HG02943 (cell line): ENCODE measurements at regions not wholly inside any gene's neighbourhood (a gene's known extent, or its start where the extent isn't known, plus 50 kb on each side); places are given as distances from the start of the nearest gene placed in this dataset.
"Not testable (repeated sequence)": the region's sequence is repeated elsewhere in the genome, so short reads cannot be mapped to it uniquely, and the experiment has no call there.

Source experiments
- ATAC-seq: cut with Tn5 transposase; IDR thresholded peaks from one replicate; pipeline ENCODE4 v1.9.1; 2021; ENCODE audit warnings: mild to moderate bottlenecking, low read depth, moderate library complexity; ENCODE audit not compliant: unreplicated experiment

DNA sequence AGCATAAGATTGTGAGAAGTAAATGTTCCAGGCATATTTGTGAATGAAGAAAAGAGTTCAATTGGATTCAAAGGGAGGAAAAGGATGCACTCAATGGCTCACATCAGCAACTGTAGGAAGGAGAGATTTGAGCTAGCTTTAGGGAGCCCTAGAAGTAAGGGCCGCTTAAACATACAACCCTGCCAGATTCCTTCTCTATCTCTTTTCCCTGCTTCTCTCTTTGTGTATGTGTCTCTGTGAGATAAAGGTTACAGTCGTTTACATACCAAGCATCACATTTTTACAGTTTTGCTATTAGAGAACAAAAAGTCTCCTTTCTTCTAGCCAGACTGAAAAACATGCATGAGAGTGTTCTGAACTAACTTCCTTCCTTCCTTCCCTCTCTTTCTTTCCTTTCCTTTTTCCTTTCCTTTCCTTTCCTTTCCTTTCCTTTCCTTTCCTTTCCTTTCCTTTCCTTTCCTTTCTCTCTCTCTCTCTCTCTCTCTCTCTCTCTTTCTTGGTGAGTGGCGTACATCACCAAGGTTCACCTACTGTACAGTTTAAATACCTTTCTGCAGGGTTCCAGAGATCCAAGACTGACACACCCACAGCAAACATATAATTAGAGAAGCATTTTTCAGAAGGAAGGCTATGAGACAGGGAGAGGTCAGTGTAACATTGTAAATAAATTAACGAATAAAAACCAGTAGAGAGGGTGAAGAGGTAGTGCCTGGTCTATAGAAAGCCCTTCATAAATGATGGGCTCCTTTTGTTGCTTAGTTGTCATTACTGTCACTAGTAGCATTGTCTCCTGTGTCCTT lies 240.4 kb downstream of the ARL4A start:
- ATAC-seq, result no peak

DNA sequence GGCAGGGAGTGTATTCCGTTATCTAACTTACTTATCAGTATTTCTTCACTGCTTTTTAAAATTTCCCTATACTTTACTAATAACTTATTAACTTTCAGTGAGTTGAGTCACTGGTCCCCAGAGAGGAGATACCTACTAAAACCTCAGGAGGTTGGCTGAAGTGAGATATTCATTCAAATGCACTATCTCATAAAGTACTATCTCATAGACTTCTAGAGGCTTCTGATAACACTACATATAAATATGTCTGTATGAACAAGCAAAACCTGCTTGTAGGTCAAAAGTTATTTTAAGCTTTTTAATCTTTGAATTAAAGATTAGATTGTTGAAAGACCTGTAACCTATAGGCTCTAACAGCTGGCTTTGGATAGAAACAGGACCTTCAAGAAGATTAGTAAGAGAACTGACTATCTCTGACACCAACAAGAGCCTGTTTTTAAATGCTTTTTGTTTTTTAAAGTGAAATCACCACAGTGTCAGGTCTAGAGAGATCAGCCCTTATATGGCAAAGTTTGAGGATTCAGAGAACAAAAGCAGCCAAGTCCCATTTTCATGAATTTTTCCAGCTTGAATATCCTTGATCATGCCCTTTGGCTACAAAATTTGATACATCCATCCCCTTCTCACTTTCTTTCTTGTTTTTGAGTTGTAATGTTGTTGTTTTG lies 242.2 kb downstream of the ARL4A start:
- ATAC-seq, result no peak

DNA sequence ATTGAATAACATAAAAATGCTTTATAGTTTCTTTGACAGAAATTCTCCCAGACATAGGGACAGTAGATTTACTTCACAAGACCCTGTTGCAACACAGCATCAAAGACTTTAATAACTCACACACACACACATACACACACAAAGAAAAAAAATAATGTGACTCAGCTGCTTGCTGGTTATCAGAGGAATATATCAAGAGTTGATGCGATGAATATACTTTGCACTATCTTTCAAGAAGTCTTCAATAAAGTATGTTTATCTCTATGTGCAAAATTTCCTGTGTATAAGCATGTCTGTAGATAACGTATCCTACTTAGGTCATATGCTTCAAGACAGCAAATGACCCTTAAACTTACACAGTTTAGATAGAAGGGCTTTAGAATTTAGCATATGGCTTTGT lies 243.1 kb downstream of the ARL4A start:
- ATAC-seq, result no peak

GRCh38 chr7:12931465-12931864 lies 244.0 kb downstream of the ARL4A start:
- ATAC-seq, result not testable (repeated sequence)

DNA sequence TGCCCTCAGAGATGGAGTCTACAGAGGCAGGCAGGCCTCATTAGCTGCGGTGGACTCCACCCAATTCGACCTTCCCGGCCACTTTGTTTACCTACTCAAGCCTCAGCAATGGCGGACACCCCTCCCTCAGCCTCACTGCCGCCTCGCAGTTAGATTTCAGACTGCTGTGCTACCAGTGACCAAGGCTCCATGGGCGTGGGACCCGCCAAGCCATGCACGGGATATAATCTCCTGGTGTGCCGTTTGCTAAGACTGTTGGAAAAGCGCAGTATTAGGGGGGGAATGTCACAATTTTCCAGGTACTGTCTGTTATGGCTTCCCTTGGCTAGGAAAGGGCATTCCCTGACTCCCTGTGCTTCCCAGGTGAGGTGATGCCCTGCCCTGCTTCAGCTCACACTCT lies 252.3 kb downstream of the ARL4A start:
- ATAC-seq, result no peak

- ATAC-seq, result no peak
Measured at GRCh38 chr7:12941512-12941911, 254.1 kb downstream of the ARL4A start.

DNA sequence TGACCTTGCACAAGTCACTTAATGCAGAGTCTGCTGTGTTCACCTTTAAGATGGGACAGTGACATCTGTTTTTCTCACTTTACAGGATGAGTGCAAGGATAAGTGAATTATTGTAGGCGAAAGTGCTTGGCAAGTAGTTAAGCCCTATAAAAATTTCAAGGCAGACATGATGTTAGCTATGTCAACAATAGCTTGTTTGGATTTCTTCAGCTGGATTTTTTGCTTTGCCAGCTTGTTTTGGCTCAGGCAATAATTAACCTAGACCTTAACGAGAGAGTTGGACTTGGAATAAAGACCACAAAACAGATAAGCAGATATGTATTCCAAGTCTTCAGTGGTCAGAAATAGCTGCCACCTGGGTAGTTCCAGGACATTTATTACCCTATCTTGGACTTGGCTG lies 255.2 kb downstream of the ARL4A start:
- ATAC-seq, result no peak

- no peak for ATAC-seq
Measured at GRCh38 chr7:12943781-12944180, 256.3 kb downstream of the ARL4A start.

DNA sequence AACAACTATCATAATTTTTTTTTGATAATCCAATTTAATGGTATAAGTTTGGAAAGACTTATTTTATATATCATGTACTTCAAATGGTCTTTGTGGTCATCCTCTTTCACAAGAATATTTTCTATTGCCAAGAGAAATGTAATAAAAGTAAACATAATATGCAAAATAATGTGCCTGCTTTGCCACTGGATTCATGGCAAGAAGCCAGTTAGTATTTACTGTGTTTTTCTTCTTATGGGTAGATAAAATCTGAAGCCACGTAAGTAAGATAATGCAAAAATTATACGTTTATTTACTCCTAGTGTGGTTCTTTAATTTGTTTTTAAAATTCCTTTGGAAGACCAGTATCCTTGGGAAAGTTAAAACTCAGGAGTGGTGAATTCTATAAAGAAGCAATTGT lies 258.5 kb downstream of the ARL4A start:
- ATAC-seq, result no peak

DNA sequence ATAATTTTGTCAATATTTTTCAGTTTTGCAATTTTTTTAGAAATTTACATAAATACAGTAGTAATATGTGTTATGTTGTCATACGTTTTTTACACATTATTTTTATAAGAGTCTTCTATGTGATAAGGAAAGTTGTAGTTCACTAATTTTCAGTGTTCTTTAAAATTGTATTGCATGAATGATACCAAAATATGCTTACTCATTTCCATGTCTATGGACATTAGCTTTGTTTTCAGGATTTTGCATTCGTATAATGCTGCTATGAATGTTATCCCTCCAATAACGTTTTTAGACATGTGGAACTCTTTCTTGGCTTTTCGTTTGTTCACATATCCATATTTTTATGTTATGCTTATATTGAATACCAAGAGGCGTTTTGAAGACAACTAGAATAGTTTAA lies 260.0 kb downstream of the ARL4A start:
- ATAC-seq, result no peak

DNA sequence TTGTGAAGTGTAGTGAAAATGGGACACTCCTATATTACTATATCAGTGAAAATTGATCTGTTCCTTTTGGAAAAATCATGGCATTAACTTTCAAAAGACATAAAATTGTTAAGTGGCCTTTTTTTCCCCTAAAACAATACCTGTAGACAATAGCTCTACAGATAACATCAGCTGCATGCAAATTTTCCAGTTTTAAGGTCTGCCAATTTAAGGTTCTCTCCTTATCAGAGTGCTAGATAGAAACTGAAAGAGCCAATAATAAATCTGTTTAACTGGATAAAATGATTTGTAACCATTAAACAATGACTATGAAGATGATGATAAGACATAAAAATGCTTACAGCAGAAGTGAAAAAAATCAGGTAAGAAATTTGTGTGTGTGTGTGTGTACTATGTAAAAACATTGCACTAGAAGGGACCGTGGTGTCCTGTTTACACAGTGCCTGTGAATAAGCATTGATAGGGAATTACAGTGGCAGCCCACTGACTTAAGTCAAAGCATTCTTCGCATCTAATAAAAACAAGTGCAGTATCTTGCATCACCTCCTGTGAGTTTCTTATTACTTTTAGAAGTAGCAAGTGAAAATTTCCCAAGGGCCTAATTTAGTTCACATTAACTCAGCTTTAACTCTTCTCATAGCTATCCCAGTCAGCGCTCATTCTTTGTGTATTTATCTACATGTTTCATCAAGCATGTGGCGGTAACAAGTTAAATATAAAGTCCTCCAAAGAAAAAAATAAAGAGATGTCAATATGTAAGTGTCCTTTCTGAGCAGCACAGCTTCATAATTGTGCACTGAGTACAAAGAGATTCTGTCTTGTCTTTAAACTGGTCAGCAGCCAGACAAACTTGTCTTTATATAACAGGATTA lies 261.9 kb downstream of the ARL4A start:
- no peak for ATAC-seq

- ATAC-seq, result no peak
Measured at GRCh38 chr7:12951397-12951801, 264.0 kb downstream of the ARL4A start.

DNA sequence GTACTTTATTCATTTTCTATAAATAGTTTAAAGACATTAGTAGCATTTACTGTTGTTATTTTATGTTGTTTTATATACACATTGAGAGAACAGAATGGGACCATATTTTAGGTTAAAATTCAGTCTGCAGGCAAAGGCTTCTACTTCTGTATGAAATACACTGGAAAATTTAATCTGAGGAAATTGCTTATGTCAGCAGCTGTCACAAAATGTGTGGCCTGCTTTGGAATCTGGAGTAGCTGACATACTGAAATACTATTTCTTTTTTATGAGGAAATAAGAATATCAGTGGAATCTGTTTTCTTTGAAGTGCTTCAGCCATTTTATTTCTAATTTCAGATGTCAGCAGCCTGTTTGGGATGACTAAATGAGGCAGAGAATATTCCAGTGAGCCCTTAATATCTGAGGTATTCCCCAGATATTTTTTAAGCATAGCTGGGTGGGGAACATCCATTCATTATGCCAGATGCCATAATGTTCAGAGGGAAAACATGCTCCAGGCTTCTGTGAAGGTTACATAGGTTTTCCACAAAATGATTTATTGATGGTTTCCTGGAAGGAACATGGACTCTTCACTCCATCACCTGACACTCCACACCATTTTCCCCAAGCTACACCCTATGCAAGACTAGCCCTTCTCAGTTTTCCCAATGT lies 267.1 kb downstream of the ARL4A start:
- ATAC-seq, result no peak

GRCh38 chr7:12957487-12957886 lies 270.1 kb downstream of the ARL4A start:
- ATAC-seq, result no peak

DNA sequence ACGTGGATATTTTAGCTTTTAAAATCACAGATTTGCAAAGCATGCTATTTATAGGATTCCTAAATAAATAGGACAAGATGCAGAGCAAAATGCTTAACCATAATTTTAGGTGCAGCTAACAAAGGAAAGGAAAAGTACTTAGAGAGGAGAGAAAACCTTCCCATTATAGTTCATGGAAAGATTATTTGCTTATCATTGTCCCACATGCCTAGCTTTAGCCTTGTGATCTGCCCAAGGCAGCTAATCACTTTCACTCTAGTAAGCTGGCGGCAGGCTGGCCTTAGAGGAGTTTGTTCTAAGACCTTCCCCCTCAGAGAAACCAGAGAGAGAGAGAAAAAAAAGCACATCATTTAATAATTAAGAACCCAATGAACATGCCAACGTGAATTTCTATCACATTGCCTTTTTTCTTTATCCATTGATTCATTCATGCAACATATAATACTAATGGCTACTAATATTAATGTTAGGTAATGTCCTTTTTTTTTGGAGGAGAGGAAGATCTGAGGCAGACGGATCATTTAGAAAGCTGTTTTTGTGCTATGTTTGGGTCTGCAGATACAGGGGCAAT lies 274.6 kb downstream of the ARL4A start:
- ATAC-seq, result no peak

DNA sequence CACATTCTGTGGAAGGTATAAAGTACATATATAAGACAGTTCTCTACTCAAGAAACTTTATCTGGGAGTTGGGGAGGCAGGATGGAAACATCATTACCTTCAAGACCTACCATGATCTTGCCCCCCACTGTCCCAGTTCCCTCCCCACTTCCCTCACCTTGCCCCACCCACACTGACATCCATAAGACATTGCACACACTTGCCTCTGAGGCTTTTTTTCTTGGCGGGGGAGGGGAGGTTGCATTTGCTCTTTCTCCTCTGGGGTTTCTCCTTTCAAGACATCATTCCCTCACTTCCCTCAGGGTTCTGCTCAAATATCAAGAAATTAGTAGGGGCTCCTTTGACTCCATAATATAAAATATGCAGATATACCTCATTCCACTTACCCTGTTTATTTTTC lies 276.0 kb downstream of the ARL4A start:
- ATAC-seq, result no peak

DNA sequence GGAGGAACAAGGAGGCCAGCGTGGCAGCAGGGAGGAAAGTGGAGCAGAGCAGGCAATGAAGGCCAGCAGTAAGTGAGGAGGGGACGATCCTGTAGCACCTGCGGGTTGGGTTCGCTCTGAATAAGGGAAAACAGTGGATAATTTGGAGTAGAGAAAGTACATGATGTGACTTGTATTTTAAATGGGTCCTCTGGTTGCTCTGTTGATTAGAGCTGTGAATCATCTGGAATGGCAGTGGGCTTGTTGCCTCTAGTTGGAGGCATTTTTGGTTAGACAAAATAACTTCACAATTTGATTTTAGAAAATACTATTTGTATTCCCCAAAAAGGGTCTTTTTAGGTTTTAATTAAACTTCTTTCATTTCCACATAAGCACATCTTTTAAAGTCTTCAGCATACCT lies 277.4 kb downstream of the ARL4A start:
- no peak for ATAC-seq

- no peak for ATAC-seq
Measured at GRCh38 chr7:12965767-12966166, 278.3 kb downstream of the ARL4A start.

GRCh38 chr7:12967322-12967721 lies 279.9 kb downstream of the ARL4A start:
- no peak for ATAC-seq

- ATAC-seq, result no peak
Measured at GRCh38 chr7:12968836-12969422, 281.5 kb downstream of the ARL4A start.
